Neuronal stem cell (in vitro differentiated cells): ENCODE measurements at regions not wholly inside any gene's neighbourhood (a gene's known extent, or its start where the extent isn't known, plus 50 kb on each side); places are given as distances from the start of the nearest gene placed in this dataset.

Experiments used
- DNase-seq: peaks from one replicate; pipeline ENCODE4 v3.0.0-alpha.2; 2013; ENCODE audit warnings: low spot score
- H2AFZ ChIP-seq: one replicate; pipeline ENCODE4 v1.6.1; 2013; ENCODE audit warnings: mild to moderate bottlenecking, low read length, inconsistent platforms
- H2AK5ac ChIP-seq: 2 replicates; pipeline ENCODE4 v1.6.1; 2013; ENCODE audit warnings: low read depth, mild to moderate bottlenecking, inconsistent platforms, low read length, moderate library complexity, mixed read lengths
- H2BK120ac ChIP-seq: 2 replicates; pipeline ENCODE4 v1.6.1; 2013; ENCODE audit warnings: low read depth, mild to moderate bottlenecking, inconsistent platforms, low read length, moderate library complexity, mixed read lengths
- H2BK12ac ChIP-seq: one replicate; pipeline ENCODE4 v1.6.1; 2013; ENCODE audit warnings: low read length, inconsistent platforms
- H2BK15ac ChIP-seq: 2 replicates; pipeline ENCODE4 v1.6.1; 2013; ENCODE audit warnings: mild to moderate bottlenecking, low read length, inconsistent platforms, mixed read lengths
- H2BK5ac ChIP-seq: one replicate; pipeline ENCODE4 v1.6.1; 2013; ENCODE audit warnings: inconsistent platforms, mild to moderate bottlenecking, low read length, moderate library complexity
- H3K14ac ChIP-seq: one replicate; pipeline ENCODE4 v1.6.1; 2013; ENCODE audit warnings: low read length, inconsistent platforms
- H3K18ac ChIP-seq: 2 replicates; pipeline ENCODE4 v1.6.1; 2013; ENCODE audit warnings: low read length, inconsistent platforms
- H3K23ac ChIP-seq: 2 replicates; pipeline ENCODE4 v1.6.1; 2013; ENCODE audit warnings: low read depth, mild to moderate bottlenecking, mixed read lengths, low read length, inconsistent platforms; ENCODE audit not compliant: poor library complexity
- H3K27ac ChIP-seq: replicated peaks from 3 replicates; pipeline ENCODE4 v1.5.1; 2013; ENCODE audit warnings: low read length, inconsistent platforms
- H3K27me3 ChIP-seq, 3 experiments: 2 replicates each; pipeline ENCODE4 v1.6.1; 2013; ENCODE audit warnings: low read length in 3 of 3, mild to moderate bottlenecking in 2 of 3, inconsistent platforms in 1 of 3, low read depth in 1 of 3, mixed read lengths in 1 of 3, moderate library complexity in 1 of 3; ENCODE audit not compliant: control insufficient read depth in 3 of 3, insufficient read depth in 3 of 3
- H3K36me3 ChIP-seq, 2 donors: replicated peaks in 1 of 2; 2 replicates each; pipeline ENCODE4 v1.6.1; 2013; ENCODE audit warnings: low read length in 2 of 2; ENCODE audit not compliant: control insufficient read depth in 2 of 2, insufficient read depth in 2 of 2
- H3K4ac ChIP-seq: 2 replicates; pipeline ENCODE4 v1.6.1; 2013; ENCODE audit warnings: inconsistent platforms, mild to moderate bottlenecking, low read length, moderate library complexity
- H3K4me1 ChIP-seq, 2 donors: 1 replicate in 1 of 2; 2 replicates in 1 of 2; pipeline ENCODE4 v1.6.1; 2013; ENCODE audit warnings: low read length in 2 of 2, low read depth in 1 of 2; ENCODE audit not compliant: control insufficient read depth in 2 of 2, insufficient read depth in 1 of 2
- H3K4me2 ChIP-seq: one replicate; pipeline ENCODE4 v1.6.1; 2013; ENCODE audit warnings: mild to moderate bottlenecking, low read length, inconsistent platforms; ENCODE audit not compliant: insufficient read depth, poor library complexity, severe bottlenecking
- H3K4me3 ChIP-seq, 2 donors: 2 replicates each; pipeline ENCODE4 v1.5.1; 2013; ENCODE audit warnings: low read length in 2 of 2, mild to moderate bottlenecking in 2 of 2, inconsistent platforms in 1 of 2, moderate library complexity in 1 of 2
- H3K79me1 ChIP-seq: one replicate; pipeline ENCODE4 v1.6.1; 2013; ENCODE audit warnings: low read depth, mild to moderate bottlenecking, inconsistent platforms, low read length, moderate library complexity
- H3K9ac ChIP-seq: one replicate; pipeline ENCODE4 v1.6.1; 2013; ENCODE audit warnings: mild to moderate bottlenecking, low read depth, low read length, inconsistent platforms; ENCODE audit not compliant: poor library complexity
- H3K9me3 ChIP-seq, 2 donors: replicated peaks in 1 of 2; 2 replicates each; pipeline versions ENCODE3 to v1.6.1; 2013; ENCODE audit warnings: low read length in 2 of 2, mild to moderate bottlenecking in 2 of 2, inconsistent platforms in 1 of 2, low read depth in 1 of 2, mixed read lengths in 1 of 2, moderate library complexity in 1 of 2; ENCODE audit not compliant: control insufficient read depth in 2 of 2, insufficient read depth in 1 of 2
- H4K8ac ChIP-seq: one replicate; pipeline ENCODE4 v1.6.1; 2013; ENCODE audit warnings: low read depth, mild to moderate bottlenecking, inconsistent platforms, low read length, moderate library complexity
- H4K91ac ChIP-seq: one replicate; pipeline ENCODE4 v1.6.1; 2013; ENCODE audit warnings: low read length, low read depth, mild to moderate bottlenecking, inconsistent platforms; ENCODE audit not compliant: poor library complexity
- WGBS, 2 donors: extraction: QIAGEN DNeasy Blood & Tissue Kit; methylation state at CpG; one replicate each; pipeline ENCODE4 v1.1.7; 2013; ENCODE audit warnings: missing lambda C conversion rate in 2 of 2, mixed read lengths in 1 of 2; ENCODE audit not compliant: insufficient read length in 2 of 2, insufficient replicate concordance in 1 of 2; ENCODE audit errors: extremely low coverage in 2 of 2; 5-methylcytosine and 5-hydroxymethylcytosine counted together

- no peak overlapping the region for H2BK12ac ChIP-seq
- H3K4ac ChIP-seq = no peak overlapping the region
- no peak overlapping the region for H2AFZ ChIP-seq
- H3K23ac ChIP-seq = no peak overlapping the region
- no CpG with 5 or more reads among the region's 3 CpGs for WGBS, 2 donors
- no peak overlapping the region for H3K14ac ChIP-seq
- H3K79me1 ChIP-seq = no peaks in the 10 kb centered on the region
- no peak overlapping the region for H2BK5ac ChIP-seq
- H3K4me2 ChIP-seq = no peak overlapping the region
- no peak overlapping the region for H4K91ac ChIP-seq
- no peak overlapping the region for H3K4me3 ChIP-seq
- no peak overlapping the region for H2BK15ac ChIP-seq
- H2BK120ac ChIP-seq = no peak overlapping the region
- H2AK5ac ChIP-seq = no peak overlapping the region
- H3K27ac ChIP-seq = no peak overlapping the region
- no peaks in the 10 kb centered on the region for H3K9me3 ChIP-seq
- no peak overlapping the region for H4K8ac ChIP-seq
- H3K9ac ChIP-seq = no peak overlapping the region
- no peak for DNase-seq
- H3K4me1 ChIP-seq = no peaks in the 10 kb centered on the region
- no peak overlapping the region for H3K18ac ChIP-seq
- no peaks in the 10 kb centered on the region for H3K36me3 ChIP-seq
- H3K27me3 ChIP-seq = no peaks in the 10 kb centered on the region
Measured at GRCh38 chr10:109328001-109328400, 595.3 kb downstream of the XPNPEP1 start.

GRCh38 chr10:109327266-109327665 is 596.0 kb downstream of the XPNPEP1 start:
- no peak overlapping the region for H2AFZ ChIP-seq
- H2BK5ac ChIP-seq = no peak overlapping the region
- no peaks in the 10 kb centered on the region for H3K4me1 ChIP-seq
- H3K14ac ChIP-seq = no peak overlapping the region
- H4K91ac ChIP-seq = no peak overlapping the region
- no peaks in the 10 kb centered on the region for H3K79me1 ChIP-seq
- no peaks in the 10 kb centered on the region for H3K36me3 ChIP-seq
- H3K23ac ChIP-seq = no peak overlapping the region
- no peak overlapping the region for H3K4ac ChIP-seq
- no peak for DNase-seq
- no peak overlapping the region for H2BK120ac ChIP-seq
- no peak overlapping the region for H2BK12ac ChIP-seq
- no peak overlapping the region for H4K8ac ChIP-seq
- no peak overlapping the region for H3K4me2 ChIP-seq
- no peak overlapping the region for H2BK15ac ChIP-seq
- H3K4me3 ChIP-seq = no peak overlapping the region
- H3K27me3 ChIP-seq = no peaks in the 10 kb centered on the region
- no peak overlapping the region for H2AK5ac ChIP-seq
- no peak overlapping the region for H3K9ac ChIP-seq
- no peaks in the 10 kb centered on the region for H3K9me3 ChIP-seq
- no peak overlapping the region for H3K27ac ChIP-seq
- H3K18ac ChIP-seq = no peak overlapping the region
- WGBS, 2 donors = no CpG with 5 or more reads among the region's 2 CpGs

DNA sequence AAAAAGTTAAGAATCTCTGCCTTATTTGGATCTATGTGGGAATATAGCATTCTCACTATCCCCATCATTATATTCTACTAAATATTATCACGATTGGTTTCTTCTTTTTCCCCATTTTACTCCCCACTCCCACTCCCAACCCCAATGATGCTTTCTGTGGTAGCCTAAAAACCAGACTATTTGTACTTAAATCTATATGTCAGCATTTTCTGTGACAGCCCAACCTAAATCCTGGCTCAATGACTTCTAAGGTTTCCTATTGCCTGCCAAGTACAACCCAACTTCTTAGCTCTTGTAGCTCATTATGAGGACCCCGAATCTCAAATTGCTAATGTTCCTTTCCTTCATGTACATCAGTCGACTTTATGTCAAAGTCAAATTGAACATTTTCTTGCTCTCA is 598.6 kb downstream of the XPNPEP1 start:
- no peak overlapping the region for H2BK12ac ChIP-seq
- WGBS, 2 donors = 100% methylated on average over 1 of the region's 3 CpGs; no CpG with 5 or more reads in 1 of the 2 donors
- H2BK15ac ChIP-seq = no peak overlapping the region
- no peaks in the 10 kb centered on the region for H3K4me1 ChIP-seq
- H3K79me1 ChIP-seq = no peaks in the 10 kb centered on the region
- H3K9ac ChIP-seq = no peak overlapping the region
- H3K4ac ChIP-seq = no peak overlapping the region
- H3K9me3 ChIP-seq = no peaks in the 10 kb centered on the region
- H2AFZ ChIP-seq = no peak overlapping the region
- no peak overlapping the region for H2BK120ac ChIP-seq
- no peak overlapping the region for H2AK5ac ChIP-seq
- no peak overlapping the region for H4K91ac ChIP-seq
- H2BK5ac ChIP-seq = no peak overlapping the region
- H4K8ac ChIP-seq = no peak overlapping the region
- H3K36me3 ChIP-seq = no peaks in the 10 kb centered on the region
- H3K4me2 ChIP-seq = no peak overlapping the region
- no peak overlapping the region for H3K18ac ChIP-seq
- no peak overlapping the region for H3K4me3 ChIP-seq
- no peak overlapping the region for H3K14ac ChIP-seq
- no peaks in the 10 kb centered on the region for H3K27me3 ChIP-seq
- H3K27ac ChIP-seq = no peak overlapping the region
- no peak for DNase-seq
- H3K23ac ChIP-seq = no peak overlapping the region

- no peak overlapping the region for H2BK12ac ChIP-seq
- no peak overlapping the region for H2BK5ac ChIP-seq
- H2BK120ac ChIP-seq = no peak overlapping the region
- H3K4me1 ChIP-seq = no peaks in the 10 kb centered on the region
- H3K36me3 ChIP-seq = no peaks in the 10 kb centered on the region
- no peak overlapping the region for H3K14ac ChIP-seq
- no CpG with 5 or more reads among the region's 3 CpGs for WGBS, 2 donors
- no peaks in the 10 kb centered on the region for H3K27me3 ChIP-seq
- H3K9me3 ChIP-seq = no peaks in the 10 kb centered on the region
- H3K18ac ChIP-seq = no peak overlapping the region
- H2AK5ac ChIP-seq = no peak overlapping the region
- H3K79me1 ChIP-seq = no peaks in the 10 kb centered on the region
- H3K23ac ChIP-seq = no peak overlapping the region
- H3K27ac ChIP-seq = no peak overlapping the region
- DNase-seq = no peak
- H3K4me2 ChIP-seq = no peak overlapping the region
- H2AFZ ChIP-seq = no peak overlapping the region
- no peak overlapping the region for H3K4me3 ChIP-seq
- H4K8ac ChIP-seq = no peak overlapping the region
- no peak overlapping the region for H3K9ac ChIP-seq
- no peak overlapping the region for H4K91ac ChIP-seq
- H2BK15ac ChIP-seq = no peak overlapping the region
- no peak overlapping the region for H3K4ac ChIP-seq
Measured at GRCh38 chr10:109317746-109318366, 605.5 kb downstream of the XPNPEP1 start.
